Activated CD8-positive, alpha-beta memory T cell treated with anti-CD3 and anti-CD28 coated beads for 48 hours (primary cell): ENCODE measurements at regions not wholly inside any gene's neighbourhood (a gene's known extent, or its start where the extent isn't known, plus 50 kb on each side); places are given as distances from the start of the nearest gene placed in this dataset.
"Not testable (repeated sequence)": the region's sequence is repeated elsewhere in the genome, so short reads cannot be mapped to it uniquely, and the experiment has no call there.

Source experiments
- DNase-seq, 3 experiments: peaks; one replicate each; pipeline ENCODE4 v3.0.0-alpha.2; 2020; ENCODE audit warnings: low read depth in 2 of 3, low spot score in 2 of 3

DNA sequence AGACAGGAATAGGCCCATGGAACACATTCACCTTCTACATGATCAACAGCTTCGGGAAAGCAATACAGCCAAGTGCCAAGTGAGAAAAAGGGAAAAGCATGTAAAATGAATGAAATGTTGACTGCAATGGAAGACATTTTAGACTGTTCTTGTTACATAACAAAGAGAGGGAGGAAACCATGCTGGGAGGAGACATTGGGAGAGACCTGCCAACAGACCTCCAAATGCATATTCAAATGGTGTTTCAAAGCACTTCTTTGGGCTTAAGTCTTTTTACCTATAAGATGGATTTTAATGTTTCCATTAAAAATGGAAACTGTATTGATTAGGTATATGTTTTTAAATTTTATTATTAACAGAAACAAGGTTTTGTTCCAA lies 350.0 kb upstream of the THBS1 start:
- no peak for DNase-seq

GRCh38 chr15:39232512-39232911 lies 348.4 kb upstream of the THBS1 start:
- DNase-seq = no peak

GRCh38 chr15:39235084-39235795 lies 345.6 kb upstream of the THBS1 start:
- no peak for DNase-seq

GRCh38 chr15:39236375-39236774 lies 344.5 kb upstream of the THBS1 start:
- DNase-seq = no peak

- no peak for DNase-seq
Measured at GRCh38 chr15:39238443-39238842, 342.4 kb upstream of the THBS1 start.

DNA sequence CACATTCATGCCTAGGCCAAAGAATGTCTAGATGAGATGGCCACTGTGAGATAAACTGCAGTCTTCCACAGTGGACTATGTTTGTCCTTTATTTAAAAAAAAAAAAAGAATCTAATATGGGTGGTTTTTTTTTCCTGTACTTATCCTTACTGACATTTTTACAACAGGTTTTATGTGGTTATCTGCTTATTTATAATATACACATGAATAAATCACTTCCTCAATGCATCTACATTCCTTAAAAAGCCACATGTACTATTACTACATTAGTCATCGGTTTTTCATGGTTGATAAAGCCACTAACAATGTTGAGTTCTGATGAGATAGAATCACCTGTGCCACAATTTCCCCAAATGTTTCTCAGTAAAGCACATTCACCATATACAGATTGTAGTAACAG lies 341.3 kb upstream of the THBS1 start:
- no peak for DNase-seq

GRCh38 chr15:39242345-39242744 lies 338.5 kb upstream of the THBS1 start:
- no peak for DNase-seq

DNA sequence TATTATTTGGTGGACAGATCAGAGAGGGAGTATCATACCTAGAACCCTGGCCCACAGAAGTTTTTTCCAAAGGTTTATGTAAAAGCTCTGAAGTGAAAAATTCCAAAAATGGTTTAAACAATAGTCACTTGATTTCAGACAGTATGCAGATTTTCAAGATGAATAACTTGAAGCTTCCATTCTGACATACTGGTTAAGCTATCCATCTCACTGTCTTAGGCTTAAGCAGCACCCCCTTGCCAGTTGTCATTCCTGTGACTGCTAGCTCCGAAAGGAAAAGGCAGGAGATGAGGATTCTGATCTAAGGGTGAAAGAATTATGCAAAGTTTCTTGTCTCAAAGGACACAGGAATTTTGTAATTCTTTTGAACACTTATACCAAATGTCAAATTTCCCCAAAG lies 337.5 kb upstream of the THBS1 start:
- no peak for DNase-seq

GRCh38 chr15:39244776-39245175 lies 336.1 kb upstream of the THBS1 start:
- no peak for DNase-seq

- no peak for DNase-seq
Measured at GRCh38 chr15:39246523-39246922, 334.4 kb upstream of the THBS1 start.

GRCh38 chr15:39247574-39247973 lies 333.3 kb upstream of the THBS1 start:
- DNase-seq = no peak

DNA sequence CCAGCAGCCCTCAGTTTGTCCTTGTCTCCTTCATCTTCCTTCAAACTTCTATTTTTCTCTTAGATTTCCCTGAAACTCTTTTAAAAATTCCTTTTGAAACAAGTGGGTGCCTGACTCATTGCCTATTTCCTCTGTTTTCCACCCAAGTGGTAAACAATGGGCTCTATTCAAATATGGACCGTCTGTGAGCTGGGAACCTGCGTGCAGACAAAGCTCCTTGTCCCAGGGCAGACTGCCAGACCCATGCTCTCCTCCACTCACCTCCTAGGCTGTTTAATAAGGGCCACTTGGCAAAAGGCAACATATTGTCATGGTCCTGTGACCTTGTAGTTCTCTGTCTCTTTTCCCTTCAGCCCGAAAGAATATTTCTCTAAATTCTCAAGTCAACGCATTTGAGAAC lies 332.7 kb upstream of the THBS1 start:
- DNase-seq = no peak

GRCh38 chr15:39250001-39250400 lies 330.9 kb upstream of the THBS1 start:
- no peak for DNase-seq

DNA sequence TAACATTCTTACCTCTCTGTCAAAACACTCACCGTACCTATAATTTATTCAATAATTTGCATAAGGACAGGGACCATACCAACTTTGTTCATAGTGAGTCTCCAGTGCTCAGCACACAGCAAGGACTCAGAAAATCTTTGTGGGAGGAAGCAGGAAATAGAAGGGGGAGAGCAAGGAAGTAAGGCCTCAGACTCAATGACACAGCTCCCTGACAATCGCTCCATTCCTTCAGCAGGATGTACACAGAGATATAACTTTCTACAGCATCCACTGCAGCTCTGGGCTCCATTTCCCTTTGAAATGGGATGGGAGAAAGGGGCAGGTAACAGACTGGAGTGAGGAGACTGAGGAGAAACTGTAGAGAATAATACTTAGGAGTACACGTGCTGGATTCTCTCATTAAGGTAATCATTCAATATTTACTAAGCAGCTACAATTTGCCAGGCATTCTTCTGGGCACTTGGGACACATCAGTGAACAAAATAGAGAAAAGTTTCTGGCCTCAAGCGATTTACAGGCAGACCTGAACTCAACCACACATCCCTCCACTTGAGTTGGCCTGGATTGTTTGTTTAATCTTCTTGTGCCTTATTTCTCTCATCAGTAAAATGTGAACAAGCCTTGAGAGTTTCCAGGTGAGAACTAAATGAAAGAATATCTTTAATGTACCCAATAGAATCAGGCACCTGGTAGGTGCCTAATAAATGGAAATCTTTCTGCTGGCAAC lies 330.3 kb upstream of the THBS1 start:
- DNase-seq = no peak

GRCh38 chr15:39251413-39252133 lies 329.3 kb upstream of the THBS1 start:
- no peak for DNase-seq

- DNase-seq = no peak
Measured at GRCh38 chr15:39252134-39252470, 328.8 kb upstream of the THBS1 start.

DNA sequence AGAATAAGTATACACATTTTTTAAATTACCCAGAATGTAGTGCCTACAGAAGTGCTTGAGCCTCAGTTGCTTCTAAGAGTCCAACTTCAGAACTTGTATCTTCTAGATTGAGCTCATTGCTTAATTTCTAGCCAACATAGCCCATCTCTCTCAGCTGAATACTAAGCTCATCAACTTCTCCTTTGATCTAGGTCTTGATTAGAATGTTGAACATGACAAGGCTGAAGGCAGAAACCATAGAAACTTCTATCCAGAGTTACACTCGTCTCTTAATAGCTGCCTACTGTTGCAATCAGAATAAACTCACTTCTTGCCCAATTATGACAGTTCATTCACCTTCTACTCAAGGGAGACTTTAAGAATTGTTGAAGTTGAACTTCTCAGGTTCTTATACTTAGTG lies 327.3 kb upstream of the THBS1 start:
- no peak for DNase-seq

GRCh38 chr15:39254181-39254580 lies 326.7 kb upstream of the THBS1 start:
- DNase-seq = no peak

DNA sequence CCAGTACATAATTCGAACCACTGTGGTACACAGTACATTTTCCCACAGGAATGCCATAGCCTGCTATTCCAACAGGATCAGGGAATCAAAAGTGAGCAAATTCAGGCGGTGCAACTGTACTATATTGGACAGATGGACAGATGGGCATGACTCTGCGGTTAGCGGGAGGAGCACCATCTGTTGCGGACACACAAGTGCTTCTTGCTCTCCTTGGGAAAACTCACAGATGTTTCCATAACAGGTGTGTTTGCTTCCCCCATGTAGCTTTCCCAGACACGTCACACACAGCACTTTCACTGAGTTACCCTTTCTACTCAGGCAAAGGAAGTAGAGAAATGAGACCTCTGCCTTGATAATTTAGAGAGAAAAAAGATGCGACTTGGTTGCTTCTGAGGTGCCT lies 325.1 kb upstream of the THBS1 start:
- no peak for DNase-seq

- DNase-seq = no peak
Measured at GRCh38 chr15:39260391-39260790, 320.5 kb upstream of the THBS1 start.

DNA sequence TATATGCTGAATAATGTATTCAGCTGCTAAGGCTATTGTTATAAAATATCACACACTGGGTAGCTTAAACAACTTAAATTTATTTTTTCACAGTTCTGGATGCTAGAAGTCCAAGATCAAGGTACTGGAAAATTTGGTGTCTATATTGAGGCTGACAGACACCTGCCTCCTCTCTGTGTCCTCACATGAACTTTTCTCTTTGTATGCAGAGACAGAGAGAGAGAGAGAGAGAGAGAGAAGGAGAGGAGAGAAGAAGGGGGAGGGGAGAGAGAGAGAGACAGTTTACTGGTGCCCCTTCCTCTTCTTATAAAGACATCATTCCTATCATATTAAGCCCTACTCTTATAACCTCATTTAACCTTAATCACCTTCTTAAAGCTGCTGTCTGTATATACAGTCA lies 320.1 kb upstream of the THBS1 start:
- no peak for DNase-seq

GRCh38 chr15:39261397-39262183 lies 319.3 kb upstream of the THBS1 start:
- not testable (repeated sequence) for DNase-seq
